ENCODE measurements at regions not wholly inside any gene's neighbourhood (a gene's known extent, or its start where the extent isn't known, plus 50 kb on each side); places are given as distances from the start of the nearest gene placed in this dataset.

DNA sequence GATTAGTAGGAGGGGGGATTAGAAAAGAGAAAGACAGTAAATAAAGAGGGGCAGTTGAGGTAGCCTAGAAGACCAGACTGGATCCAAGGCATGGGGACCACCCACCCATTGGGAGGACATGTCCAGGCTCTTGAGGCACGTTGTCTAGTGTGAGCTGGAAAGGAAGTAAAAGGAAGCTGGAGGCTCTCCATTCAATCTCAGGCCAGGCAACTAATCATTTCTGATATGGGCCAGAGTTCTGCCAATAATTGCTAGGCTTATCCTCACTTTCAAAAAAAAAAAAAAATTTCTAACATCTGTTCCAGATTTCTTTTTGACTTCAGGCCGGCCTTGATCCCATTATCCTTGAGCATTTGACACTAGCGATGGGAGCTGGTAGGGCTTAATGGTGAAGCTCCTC is 476.1 kb downstream of the SOX6 start:
- intact Hi-C loops (cut with micrococcal nuclease): no loop called here
- CTCF ChIA-PET: interaction anchor here (0.7 to 0.8 kb wide), 2 partner anchors 108 to 737 kb away, joined by 3 read pairs; no protein-coding TSS in a partner anchor
- no peak overlapping the region for H3K27ac Mint-ChIP-seq

GRCh38 chr11:15882876-15883454 is 473.4 kb downstream of the SOX6 start:
- no peak overlapping the region for H3K4me3 Mint-ChIP-seq
- H3K9me3 Mint-ChIP-seq: no peaks in the 10 kb centered on the region
- H3K27me3 Mint-ChIP-seq (ENCODE audit: low read depth): peaks cover 8% of the 10 kb centered on the region
- DNase-seq: no peak
- H3K4me1 Mint-ChIP-seq (ENCODE audit: low read depth): no peaks in the 10 kb centered on the region
- no peaks in the 10 kb centered on the region for H3K36me3 Mint-ChIP-seq (ENCODE audit: low read depth)
- H3K27ac Mint-ChIP-seq: no peak overlapping the region
- CTCF ChIA-PET: no interaction called here
- intact Hi-C loops (cut with micrococcal nuclease): no loop called here

More for the DNA sequence above, 476.1 kb downstream of the SOX6 start:
- Mint-ChIP-seq H3K27me3 (ENCODE audit: low read depth) (peaks cover 6% of the 10 kb centered on the region), H3K36me3 (ENCODE audit: low read depth) (no peaks in the 10 kb centered on the region), H3K4me1 (ENCODE audit: low read depth) (no peaks in the 10 kb centered on the region), H3K4me3 (no peak overlapping the region), H3K9me3 (no peaks in the 10 kb centered on the region)
- DNase-seq: no peak

GRCh38 chr11:15883455-15883920 is 472.9 kb downstream of the SOX6 start:
- no peak overlapping the region for H3K4me3 Mint-ChIP-seq
- peaks cover 7% of the 10 kb centered on the region for H3K27me3 Mint-ChIP-seq (ENCODE audit: low read depth)
- intact Hi-C loops (cut with micrococcal nuclease): no loop called here
- CTCF ChIA-PET: no interaction called here
- no peaks in the 10 kb centered on the region for H3K4me1 Mint-ChIP-seq (ENCODE audit: low read depth)
- no peak for DNase-seq
- H3K27ac Mint-ChIP-seq: no peak overlapping the region
- H3K36me3 Mint-ChIP-seq (ENCODE audit: low read depth): no peaks in the 10 kb centered on the region
- H3K9me3 Mint-ChIP-seq: no peaks in the 10 kb centered on the region

- Mint-ChIP-seq H3K27me3 (ENCODE audit: low read depth) (peaks cover 6% of the 10 kb centered on the region), H3K27ac (no peak overlapping the region), H3K36me3 (ENCODE audit: low read depth) (no peaks in the 10 kb centered on the region), H3K9me3 (no peaks in the 10 kb centered on the region), H3K4me1 (ENCODE audit: low read depth) (no peaks in the 10 kb centered on the region), H3K4me3 (no peak overlapping the region)
- intact Hi-C loops (cut with micrococcal nuclease): no loop called here
- CTCF ChIA-PET: no interaction called here
- DNase-seq: no peak
These were observed 472.2 kb downstream of the SOX6 start for GRCh38 chr11:15884141-15884540.

DNA sequence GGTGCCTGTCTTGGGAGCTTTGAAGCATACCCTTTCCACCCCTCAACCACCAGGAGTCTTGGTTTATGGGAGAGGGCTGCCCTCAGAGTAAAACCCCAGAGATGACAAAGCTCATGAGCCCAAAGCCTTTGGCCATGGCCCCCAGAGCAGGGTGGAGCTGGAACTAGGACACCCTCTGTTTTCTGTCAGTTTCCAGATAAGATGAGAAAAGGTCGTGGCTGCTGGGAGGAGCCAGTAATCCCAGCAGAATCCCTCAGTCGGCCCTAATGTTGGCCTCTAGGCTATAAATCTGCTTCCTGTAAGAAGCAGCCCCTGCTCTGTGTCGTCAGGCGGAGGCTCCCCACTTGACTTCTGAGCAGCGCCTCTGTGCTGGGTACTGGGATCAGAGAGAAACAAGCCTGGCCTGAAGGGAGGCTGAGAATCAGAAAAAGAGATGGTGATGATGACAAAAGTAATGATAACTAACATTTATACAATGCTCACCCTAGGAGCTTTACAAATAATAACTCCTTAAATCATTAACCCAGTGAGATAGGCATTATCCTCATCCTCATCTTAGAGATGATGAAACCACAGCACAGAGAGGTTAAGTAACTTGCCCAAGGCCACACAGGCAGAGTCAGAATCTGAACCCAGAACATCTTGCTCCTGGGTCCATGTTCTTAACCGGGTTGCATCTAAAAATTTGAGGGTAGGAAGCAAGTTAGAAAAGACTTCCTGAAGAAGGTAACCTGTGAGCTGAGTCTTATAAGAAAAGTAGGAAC is 471.4 kb downstream of the SOX6 start:
- CTCF ChIA-PET: no interaction called here
- H3K27ac Mint-ChIP-seq: no peak overlapping the region
- H3K9me3 Mint-ChIP-seq: no peaks in the 10 kb centered on the region
- H3K27me3 Mint-ChIP-seq (ENCODE audit: low read depth): peaks cover 6% of the 10 kb centered on the region
- H3K4me1 Mint-ChIP-seq (ENCODE audit: low read depth): no peaks in the 10 kb centered on the region
- intact Hi-C loops (cut with micrococcal nuclease): no loop called here
- H3K4me3 Mint-ChIP-seq: no peak overlapping the region
- no peak for DNase-seq
- no peaks in the 10 kb centered on the region for H3K36me3 Mint-ChIP-seq (ENCODE audit: low read depth)

DNA sequence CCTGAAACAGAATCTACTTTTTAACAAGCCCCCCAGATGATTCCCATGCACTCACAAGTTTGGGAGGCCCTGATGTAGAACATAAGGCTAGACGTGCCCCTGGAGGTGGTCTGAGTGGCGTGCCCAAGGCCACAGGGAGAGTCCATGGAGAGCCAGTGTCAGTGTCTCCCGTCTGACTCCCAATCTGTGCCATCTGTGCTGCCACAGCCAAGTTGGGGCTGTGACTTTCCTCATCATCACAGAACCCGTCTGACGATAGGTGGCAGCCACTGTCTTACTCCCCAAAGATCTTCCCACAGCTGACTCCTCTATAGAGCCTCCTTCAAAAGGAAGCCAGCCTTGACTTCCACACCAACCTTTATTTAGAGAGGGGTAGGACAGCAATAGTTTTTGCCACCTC is 470.5 kb downstream of the SOX6 start:
- CTCF ChIA-PET: no interaction called here
- Mint-ChIP-seq H3K4me3 (no peak overlapping the region), H3K27ac (no peak overlapping the region), H3K4me1 (ENCODE audit: low read depth) (no peaks in the 10 kb centered on the region), H3K9me3 (no peaks in the 10 kb centered on the region), H3K27me3 (ENCODE audit: low read depth) (peaks cover 4% of the 10 kb centered on the region), H3K36me3 (ENCODE audit: low read depth) (no peaks in the 10 kb centered on the region)
- intact Hi-C loops (cut with micrococcal nuclease): no loop called here
- no peak for DNase-seq

GRCh38 chr11:15886299-15886698 is 470.0 kb downstream of the SOX6 start:
- Mint-ChIP-seq H3K27me3 (ENCODE audit: low read depth) (peaks cover 4% of the 10 kb centered on the region), H3K4me1 (ENCODE audit: low read depth) (no peaks in the 10 kb centered on the region), H3K36me3 (ENCODE audit: low read depth) (no peaks in the 10 kb centered on the region), H3K4me3 (no peak overlapping the region), H3K9me3 (no peaks in the 10 kb centered on the region), H3K27ac (no peak overlapping the region)
- CTCF ChIA-PET: no interaction called here
- DNase-seq: no peak
- intact Hi-C loops (cut with micrococcal nuclease): no loop called here

GRCh38 chr11:15886866-15887265 is 469.5 kb downstream of the SOX6 start:
- Mint-ChIP-seq H3K27ac (no peak overlapping the region), H3K9me3 (no peaks in the 10 kb centered on the region), H3K4me1 (ENCODE audit: low read depth) (no peaks in the 10 kb centered on the region), H3K27me3 (ENCODE audit: low read depth) (peaks cover 4% of the 10 kb centered on the region), H3K36me3 (ENCODE audit: low read depth) (no peaks in the 10 kb centered on the region), H3K4me3 (no peak overlapping the region)
- CTCF ChIA-PET: no interaction called here
- intact Hi-C loops (cut with micrococcal nuclease): no loop called here
- no peak for DNase-seq

- no peaks in the 10 kb centered on the region for H3K4me1 Mint-ChIP-seq (ENCODE audit: low read depth)
- CTCF ChIA-PET: interaction anchor here (1.0 kb wide), 1 partner anchor 42 kb away, joined by 3 read pairs; no protein-coding TSS in a partner anchor
- no peak overlapping the region for H3K27ac Mint-ChIP-seq
- H3K27me3 Mint-ChIP-seq (ENCODE audit: low read depth): peaks cover 2% of the 10 kb centered on the region
- no peaks in the 10 kb centered on the region for H3K9me3 Mint-ChIP-seq
- H3K4me3 Mint-ChIP-seq: no peak overlapping the region
- no peak for DNase-seq
- no peaks in the 10 kb centered on the region for H3K36me3 Mint-ChIP-seq (ENCODE audit: low read depth)
- intact Hi-C loops (cut with micrococcal nuclease): no loop called here
These were observed 467.6 kb downstream of the SOX6 start for GRCh38 chr11:15888556-15889345.

DNA sequence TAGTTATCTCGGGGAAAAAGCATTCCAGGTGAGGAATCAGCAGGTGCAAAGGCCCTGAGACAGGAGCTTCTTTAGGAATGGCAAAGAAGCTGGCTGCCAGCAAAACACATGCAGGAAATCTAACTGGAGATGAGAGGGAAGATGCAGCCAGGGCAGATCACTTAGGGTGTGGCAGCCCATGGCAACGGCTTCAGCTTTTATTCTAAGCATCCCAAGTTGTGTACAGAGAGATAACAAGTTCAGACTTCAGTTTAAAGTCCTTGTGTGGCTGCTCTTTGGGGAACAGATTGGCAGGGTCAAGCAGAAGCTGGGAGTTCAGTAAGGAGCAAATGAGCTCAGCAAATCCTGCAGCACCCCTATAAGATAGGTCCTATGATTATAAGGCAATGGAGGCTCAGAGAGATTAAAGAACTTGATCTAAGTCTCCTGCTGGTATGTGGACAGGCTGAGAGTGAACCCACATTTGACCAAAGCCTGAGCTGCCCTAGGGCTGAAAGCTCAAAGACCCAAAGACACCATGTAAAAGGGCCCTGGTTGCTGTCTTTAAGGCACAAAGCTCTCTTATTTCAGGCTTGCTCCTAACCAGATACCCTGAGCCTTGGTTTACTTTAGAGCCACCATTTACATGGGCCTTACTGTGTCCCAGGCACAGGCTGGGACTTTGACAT is 466.8 kb downstream of the SOX6 start:
- Mint-ChIP-seq H3K27ac (no peak overlapping the region), H3K27me3 (ENCODE audit: low read depth) (peaks cover 2% of the 10 kb centered on the region), H3K9me3 (no peaks in the 10 kb centered on the region), H3K4me1 (ENCODE audit: low read depth) (no peaks in the 10 kb centered on the region), H3K4me3 (no peak overlapping the region), H3K36me3 (ENCODE audit: low read depth) (no peaks in the 10 kb centered on the region)
- CTCF ChIA-PET: interaction anchor here (1.0 kb wide), 1 partner anchor 43 kb away, joined by 3 read pairs; no protein-coding TSS in a partner anchor
- intact Hi-C loops (cut with micrococcal nuclease): no loop called here
- no peak for DNase-seq

- Mint-ChIP-seq H3K36me3 (ENCODE audit: low read depth) (no peaks in the 10 kb centered on the region), H3K4me3 (no peak overlapping the region), H3K27ac (no peak overlapping the region), H3K9me3 (no peaks in the 10 kb centered on the region), H3K27me3 (ENCODE audit: low read depth) (peaks cover 2% of the 10 kb centered on the region), H3K4me1 (ENCODE audit: low read depth) (no peaks in the 10 kb centered on the region)
- intact Hi-C loops (cut with micrococcal nuclease): no loop called here
- DNase-seq: no peak
- CTCF ChIA-PET: no interaction called here
These were observed 466.2 kb downstream of the SOX6 start for GRCh38 chr11:15890031-15890713.

GRCh38 chr11:15893080-15893492 is 463.3 kb downstream of the SOX6 start:
- DNase-seq: no peak
- Mint-ChIP-seq H3K4me1 (ENCODE audit: low read depth) (no peaks in the 10 kb centered on the region), H3K9me3 (no peaks in the 10 kb centered on the region), H3K4me3 (no peak overlapping the region), H3K36me3 (ENCODE audit: low read depth) (no peaks in the 10 kb centered on the region), H3K27ac (no peak overlapping the region), H3K27me3 (ENCODE audit: low read depth) (no peaks in the 10 kb centered on the region)
- CTCF ChIA-PET: no interaction called here
- intact Hi-C loops (cut with micrococcal nuclease): no loop called here
